SKM-1 (cell line): ENCODE measurements at regions not wholly inside any gene's neighbourhood (a gene's known extent, or its start where the extent isn't known, plus 50 kb on each side); places are given as distances from the start of the nearest gene placed in this dataset.
"Not testable (repeated sequence)": the region's sequence is repeated elsewhere in the genome, so short reads cannot be mapped to it uniquely, and the experiment has no call there.

Experiments
- DNase-seq: peaks from one replicate; lab custom pipeline; 2025; ENCODE audit not compliant: unreplicated experiment; lab: John Stamatoyannopoulos, UW

DNA sequence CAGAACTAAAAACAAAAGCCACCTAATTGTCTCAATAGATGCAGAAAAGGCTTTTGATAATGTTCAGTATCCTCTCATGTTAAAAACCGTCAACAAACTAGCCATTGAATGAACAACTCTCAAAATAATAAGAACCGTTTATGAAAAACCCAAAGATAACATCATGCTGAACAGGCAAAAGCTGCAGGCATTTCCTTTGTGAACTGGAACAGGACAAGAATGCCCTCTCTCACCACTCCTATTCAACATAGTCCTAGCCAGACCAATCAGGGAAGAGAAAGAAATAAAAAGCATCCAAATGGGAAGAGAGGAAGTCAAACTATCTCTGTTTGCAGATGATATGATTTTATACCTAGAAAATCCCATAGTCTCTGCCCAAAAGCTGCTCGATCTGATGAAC lies 179.6 kb upstream of the EDNRB start:
- no peak for DNase-seq

DNA sequence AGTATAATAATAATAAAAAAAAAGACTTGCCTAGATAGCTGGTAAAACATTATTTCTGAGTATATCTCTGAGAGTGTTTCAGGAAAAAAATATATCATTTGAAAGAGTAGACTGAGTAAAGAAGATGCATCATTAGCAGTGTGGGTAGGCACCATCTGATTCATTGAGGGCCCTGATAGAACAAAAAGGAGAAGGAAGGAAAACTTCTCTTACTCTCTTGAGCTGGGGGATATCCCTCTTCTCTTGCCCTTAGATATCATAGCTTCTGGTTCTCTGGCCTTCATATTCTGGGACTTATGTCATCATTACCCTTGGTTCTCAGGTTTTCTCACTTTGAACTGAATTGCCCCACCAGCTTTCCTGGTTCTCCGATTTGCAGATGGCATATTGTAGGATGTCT lies 177.6 kb upstream of the EDNRB start:
- DNase-seq, result no peak

GRCh38 chr13:78087966-78088678 lies 169.5 kb upstream of the EDNRB start:
- no peak for DNase-seq

- DNase-seq, result no peak
Observed at GRCh38 chr13:78085434-78086225, 167.0 kb upstream of the EDNRB start.

GRCh38 chr13:78084401-78084800 lies 165.8 kb upstream of the EDNRB start:
- no peak for DNase-seq

DNA sequence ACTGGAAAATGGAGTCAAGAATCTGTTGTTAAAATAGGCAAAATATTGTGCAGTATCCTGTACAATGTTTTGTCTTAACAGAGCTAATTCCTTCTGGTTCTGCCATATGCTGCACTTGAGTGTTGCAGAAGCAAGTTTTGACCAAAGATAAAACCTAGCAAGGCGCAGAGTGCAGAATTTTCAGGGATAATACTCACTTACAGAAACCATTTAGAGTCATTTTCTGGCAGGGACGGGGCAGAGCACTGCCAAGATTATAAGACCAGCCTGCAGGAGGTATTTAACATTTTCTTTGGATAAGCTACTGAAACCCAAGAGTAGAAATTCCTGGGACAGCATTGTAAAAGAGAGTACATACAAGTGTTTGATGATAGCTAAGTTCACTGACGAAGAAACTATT lies 159.5 kb upstream of the EDNRB start:
- DNase-seq, result no peak

GRCh38 chr13:78067290-78067689 lies 148.7 kb upstream of the EDNRB start:
- DNase-seq, result no peak

- no peak for DNase-seq
Observed at GRCh38 chr13:78065141-78065540, 146.5 kb upstream of the EDNRB start.

GRCh38 chr13:78061806-78062205 lies 143.2 kb upstream of the EDNRB start:
- DNase-seq, result no peak

GRCh38 chr13:78060966-78061365 lies 142.3 kb upstream of the EDNRB start:
- no peak for DNase-seq

GRCh38 chr13:78056865-78057264 lies 138.2 kb upstream of the EDNRB start:
- not testable (repeated sequence) for DNase-seq

- no peak for DNase-seq
Observed at GRCh38 chr13:78054157-78054556, 135.5 kb upstream of the EDNRB start.

DNA sequence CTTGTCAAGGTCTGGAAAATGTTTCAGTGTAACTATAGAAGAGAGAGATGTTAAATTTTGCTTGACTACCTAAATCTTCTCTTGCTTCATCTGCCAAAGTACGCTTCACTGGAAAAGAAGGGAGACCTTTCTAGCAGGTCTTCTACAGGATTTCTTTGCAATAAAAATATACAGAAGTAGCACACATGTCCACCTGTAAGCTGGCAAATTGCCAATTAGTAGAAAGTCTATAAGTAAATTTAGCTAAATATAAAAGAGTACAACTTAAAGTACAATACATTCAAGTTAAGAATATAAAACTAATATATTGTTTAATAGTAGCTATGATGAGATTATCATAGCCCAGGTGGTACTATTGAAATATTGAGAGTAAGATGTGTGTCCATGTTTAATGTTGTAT lies 128.5 kb upstream of the EDNRB start:
- no peak for DNase-seq

DNA sequence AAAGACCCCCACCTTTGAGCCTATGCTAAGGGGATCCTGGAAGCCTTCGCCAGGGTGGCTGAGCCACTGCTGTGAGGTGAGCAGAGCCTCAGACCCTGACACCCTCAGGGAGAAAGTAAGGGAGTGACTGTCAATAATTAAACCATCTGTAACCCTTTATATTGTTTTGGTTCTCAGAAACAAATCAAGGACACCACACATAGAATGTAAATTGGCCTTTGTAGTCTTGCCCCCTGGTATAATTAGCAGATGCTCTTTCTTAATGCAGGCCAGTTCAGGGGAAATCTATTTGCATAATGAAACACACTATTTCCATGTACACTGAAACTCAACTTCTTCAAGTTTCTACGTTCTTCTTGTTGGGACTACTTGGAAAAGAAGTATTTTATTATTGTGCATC lies 127.7 kb upstream of the EDNRB start:
- DNase-seq, result no peak

- no peak for DNase-seq
Observed at GRCh38 chr13:78045916-78046315, 127.3 kb upstream of the EDNRB start.

- DNase-seq, result not testable (repeated sequence)
Observed at GRCh38 chr13:78041366-78041765, 122.7 kb upstream of the EDNRB start.

GRCh38 chr13:78040205-78040830 lies 121.7 kb upstream of the EDNRB start:
- no peak for DNase-seq

GRCh38 chr13:78036841-78037240 lies 118.2 kb upstream of the EDNRB start:
- no peak for DNase-seq

DNA sequence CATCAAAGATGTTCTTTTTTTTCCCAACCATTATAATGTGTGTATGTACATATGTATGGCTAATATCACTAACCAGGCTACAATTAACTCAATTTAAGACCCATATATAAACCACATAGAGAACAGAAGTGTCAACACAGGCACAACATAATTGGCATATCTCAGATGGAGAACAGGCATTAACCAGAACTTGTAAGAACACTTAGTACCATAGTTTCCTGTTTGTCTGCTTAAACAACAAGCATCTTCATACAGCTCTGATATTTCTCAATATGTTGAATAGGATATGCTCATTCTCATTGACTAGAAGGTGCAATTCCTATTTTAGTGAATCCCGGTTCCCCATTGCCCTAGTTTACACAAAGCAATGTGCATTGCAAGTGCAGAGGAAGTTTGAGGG lies 116.9 kb upstream of the EDNRB start:
- DNase-seq, result no peak

DNA sequence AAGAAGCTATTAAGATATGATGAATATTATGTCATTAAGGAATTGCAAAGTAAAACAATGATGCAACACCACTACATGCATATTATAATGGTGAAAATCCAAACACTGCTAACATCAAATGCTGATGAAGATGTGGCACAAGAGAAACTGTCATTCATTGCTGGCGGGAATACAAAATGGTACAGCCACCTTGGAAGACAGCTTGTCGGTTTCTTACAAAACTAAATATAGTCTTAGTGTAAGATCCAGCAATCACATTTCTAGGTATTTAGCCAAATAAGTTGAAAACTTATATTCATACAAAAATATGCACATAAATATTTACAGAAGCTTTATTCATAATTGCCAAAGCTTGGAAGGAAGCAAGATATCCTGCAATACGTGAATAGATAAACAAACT lies 114.9 kb upstream of the EDNRB start:
- DNase-seq, result no peak

DNA sequence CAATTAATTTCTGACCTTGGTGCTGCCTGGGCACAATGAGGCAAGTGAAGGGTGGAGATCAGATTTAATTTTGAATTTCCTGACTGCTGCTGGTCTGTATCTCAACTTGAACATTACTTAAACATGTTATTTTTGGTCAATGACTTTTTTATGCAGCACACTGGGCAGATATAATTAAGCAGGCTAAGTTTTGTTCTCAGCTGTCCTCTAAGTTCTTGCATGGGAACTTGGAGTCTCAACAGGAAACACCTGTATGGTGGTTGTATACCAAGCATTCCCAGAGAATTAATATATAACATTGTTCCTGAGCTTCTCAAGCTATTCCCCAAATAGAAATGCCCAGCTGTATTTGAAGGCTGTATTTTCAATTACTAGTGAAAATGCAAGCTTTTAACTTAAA lies 113.5 kb upstream of the EDNRB start:
- DNase-seq, result no peak

- no peak for DNase-seq
Observed at GRCh38 chr13:78030341-78030896, 111.8 kb upstream of the EDNRB start.
